Lower lobe of right lung (tissue), 2 donors: ENCODE measurements at regions not wholly inside any gene's neighbourhood (a gene's known extent, or its start where the extent isn't known, plus 50 kb on each side); places are given as distances from the start of the nearest gene placed in this dataset.

Experiments
- ATAC-seq, 2 donors: fragments of 200-7000 bp; cut with Tn5 transposase; one replicate each; pipeline ENCODE4 v1.9.1; 2020 to 2022; ENCODE audit warnings: mild to moderate bottlenecking in 2 of 2, moderate library complexity in 2 of 2
- DNase-seq: peaks from one replicate; pipeline ENCODE4 v3.0.0-alpha.2; 2020
- H3K27ac ChIP-seq: fragments of 200-600 bp; one replicate; pipeline ENCODE4 v1.8.0; 2022
- H3K27me3 ChIP-seq: fragments of 200-600 bp; one replicate; pipeline ENCODE4 v1.8.0; 2022; ENCODE audit warnings: low read depth
- H3K36me3 ChIP-seq: fragments of 200-600 bp; one replicate; pipeline ENCODE4 v1.8.0; 2022; ENCODE audit warnings: mild to moderate bottlenecking
- H3K4me1 ChIP-seq: fragments of 200-600 bp; one replicate; pipeline ENCODE4 v1.8.0; 2022
- H3K4me3 ChIP-seq: fragments of 200-600 bp; one replicate; pipeline ENCODE4 v1.8.0; 2022; ENCODE audit warnings: mild to moderate bottlenecking
- H3K9me3 ChIP-seq: fragments of 200-600 bp; one replicate; pipeline ENCODE4 v1.8.0; 2022
- CTCF ChIP-seq: fragments of 200-600 bp; IDR thresholded peaks from one replicate; pipeline ENCODE4 v1.8.0; 2022; ENCODE audit warnings: antibody characterized with exemption, mild to moderate bottlenecking
- intact Hi-C: fragments of 100-400 bp; cut with DNase I; formaldehyde crosslinking; loops from one replicate; pipeline ENCODE4 v1.11.0; 2022
- donor health status: DM: no; HTN: yes; CAD: no; lungs with severe emphysema.

- peak; percentile 64 to 70 for ATAC-seq
- no peaks in the 10 kb centered on the region for H3K27me3 ChIP-seq
- H3K36me3 ChIP-seq, result no peaks in the 10 kb centered on the region
- no peak overlapping the region for H3K4me3 ChIP-seq
- peak; percentile 55 for TF ChIP-seq CTCF
- DNase-seq, result no peak
- no peaks in the 10 kb centered on the region for H3K9me3 ChIP-seq
- no peaks in the 10 kb centered on the region for H3K4me1 ChIP-seq
- H3K27ac ChIP-seq, result no peak overlapping the region
- intact Hi-C loops, result no loop called here
Observed at GRCh38 chr7:142557971-142558582, 191.2 kb upstream of the PRSS1 start.

- no peaks in the 10 kb centered on the region for H3K27me3 ChIP-seq
- H3K27ac ChIP-seq, result no peak overlapping the region
- DNase-seq, result no peak
- no peaks in the 10 kb centered on the region for H3K36me3 ChIP-seq
- H3K9me3 ChIP-seq, result no peaks in the 10 kb centered on the region
- no peak for TF ChIP-seq CTCF
- no peak overlapping the region for H3K4me3 ChIP-seq
- ATAC-seq, result peak; percentile 73 to 76
- intact Hi-C loops, result no loop called here
- H3K4me1 ChIP-seq, result no peaks in the 10 kb centered on the region
Observed at GRCh38 chr7:142556740-142557139, 192.5 kb upstream of the PRSS1 start.

GRCh38 chr7:142554560-142555532, 194.4 kb upstream of the PRSS1 start:
- Histone ChIP-seq H3K4me1 (no peaks in the 10 kb centered on the region), H3K4me3 (no peak overlapping the region), H3K27ac (no peak overlapping the region), H3K9me3 (no peaks in the 10 kb centered on the region), H3K36me3 (no peaks in the 10 kb centered on the region), H3K27me3 (no peaks in the 10 kb centered on the region)
- no peak for TF ChIP-seq CTCF
- DNase-seq (no peak), ATAC-seq (peak; percentile 34 to 40)
- intact Hi-C loops, result no loop called here

- H3K36me3 ChIP-seq, result no peaks in the 10 kb centered on the region
- no peaks in the 10 kb centered on the region for H3K27me3 ChIP-seq
- DNase-seq (no peak), ATAC-seq (no peak)
- no peaks in the 10 kb centered on the region for H3K4me1 ChIP-seq
- intact Hi-C loops, result no loop called here
- H3K4me3 ChIP-seq, result no peak overlapping the region
- no peaks in the 10 kb centered on the region for H3K9me3 ChIP-seq
- TF ChIP-seq CTCF, result no peak
- no peak overlapping the region for H3K27ac ChIP-seq
Observed at GRCh38 chr7:142553216-142553615, 196.1 kb upstream of the PRSS1 start.

GRCh38 chr7:142548978-142549377, 200.3 kb upstream of the PRSS1 start:
- no peak for DNase-seq
- no peak for TF ChIP-seq CTCF
- intact Hi-C loops, result no loop called here
- Histone ChIP-seq H3K27ac (no peak overlapping the region), H3K4me1 (no peaks in the 10 kb centered on the region), H3K9me3 (no peaks in the 10 kb centered on the region), H3K27me3 (no peaks in the 10 kb centered on the region), H3K36me3 (no peaks in the 10 kb centered on the region), H3K4me3 (no peak overlapping the region)
- no peak for ATAC-seq
